PFSK-1 (cell line): ENCODE measurements at regions not wholly inside any gene's neighbourhood (a gene's known extent, or its start where the extent isn't known, plus 50 kb on each side); places are given as distances from the start of the nearest gene placed in this dataset.

Experiments
- FOXP2 ChIP-seq: optimal IDR thresholded peaks from 2 replicates; pipeline ENCODE3; 2011; ENCODE audit warnings: borderline replicate concordance, control low read depth, inconsistent platforms; ENCODE audit not compliant: insufficient read depth; ENCODE audit errors: extremely low read length, extremely low read depth
- POLR2AphosphoS5 ChIP-seq: IDR thresholded peaks from 2 replicates; pipeline ENCODE4 v1.6.1; 2012; ENCODE audit warnings: low read depth, mild to moderate bottlenecking, control low read depth, low read length, moderate library complexity
- SIN3A ChIP-seq: IDR thresholded peaks from 2 replicates; pipeline ENCODE4 v1.6.1; 2012; ENCODE audit warnings: mild to moderate bottlenecking, low read length, moderate library complexity, borderline replicate concordance; ENCODE audit not compliant: insufficient read depth
- TAF1 ChIP-seq: IDR thresholded peaks from 2 replicates; pipeline ENCODE4 v1.6.1; 2012; ENCODE audit warnings: low read length, control low read depth, borderline replicate concordance; ENCODE audit not compliant: insufficient read depth
- TF ChIP-seq, protein P1 (sequence below), 2 experiments: IDR thresholded peaks; 2 replicates each; pipeline versions ENCODE4 v1.6.1 to v1.8.0; 2011 to 2012; ENCODE audit warnings: low read depth in 2 of 2, low read length in 2 of 2, control low read depth in 1 of 2, inconsistent platforms in 1 of 2, mild to moderate bottlenecking in 1 of 2, moderate library complexity in 1 of 2; ENCODE audit not compliant: insufficient read depth in 1 of 2

DNA sequence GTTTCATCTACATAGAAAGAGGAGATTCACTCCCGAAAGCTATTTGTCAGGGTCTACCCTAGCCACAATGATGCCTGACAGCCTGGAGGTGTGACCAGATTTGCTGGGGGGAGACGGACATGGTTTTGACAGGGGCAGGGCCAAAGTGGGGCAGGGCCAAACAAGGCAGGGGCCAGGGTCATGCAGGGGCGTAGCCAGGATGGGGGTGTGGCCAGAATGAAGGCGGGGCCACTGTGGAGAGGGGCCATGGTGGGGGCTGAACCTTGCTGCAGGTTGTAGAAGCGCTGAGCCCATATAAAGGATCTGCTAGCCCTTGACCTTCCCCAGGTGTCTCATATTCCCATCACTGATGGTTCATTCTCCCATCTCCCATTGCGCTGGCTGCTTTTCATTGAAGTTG is 184.1 kb upstream of the SULF2 start:
- TF ChIP-seq SIN3A (no peak), FOXP2 (no peak), POLR2AphosphoS5 (no peak), TAF1 (no peak)
- TF ChIP-seq, protein P1, sequence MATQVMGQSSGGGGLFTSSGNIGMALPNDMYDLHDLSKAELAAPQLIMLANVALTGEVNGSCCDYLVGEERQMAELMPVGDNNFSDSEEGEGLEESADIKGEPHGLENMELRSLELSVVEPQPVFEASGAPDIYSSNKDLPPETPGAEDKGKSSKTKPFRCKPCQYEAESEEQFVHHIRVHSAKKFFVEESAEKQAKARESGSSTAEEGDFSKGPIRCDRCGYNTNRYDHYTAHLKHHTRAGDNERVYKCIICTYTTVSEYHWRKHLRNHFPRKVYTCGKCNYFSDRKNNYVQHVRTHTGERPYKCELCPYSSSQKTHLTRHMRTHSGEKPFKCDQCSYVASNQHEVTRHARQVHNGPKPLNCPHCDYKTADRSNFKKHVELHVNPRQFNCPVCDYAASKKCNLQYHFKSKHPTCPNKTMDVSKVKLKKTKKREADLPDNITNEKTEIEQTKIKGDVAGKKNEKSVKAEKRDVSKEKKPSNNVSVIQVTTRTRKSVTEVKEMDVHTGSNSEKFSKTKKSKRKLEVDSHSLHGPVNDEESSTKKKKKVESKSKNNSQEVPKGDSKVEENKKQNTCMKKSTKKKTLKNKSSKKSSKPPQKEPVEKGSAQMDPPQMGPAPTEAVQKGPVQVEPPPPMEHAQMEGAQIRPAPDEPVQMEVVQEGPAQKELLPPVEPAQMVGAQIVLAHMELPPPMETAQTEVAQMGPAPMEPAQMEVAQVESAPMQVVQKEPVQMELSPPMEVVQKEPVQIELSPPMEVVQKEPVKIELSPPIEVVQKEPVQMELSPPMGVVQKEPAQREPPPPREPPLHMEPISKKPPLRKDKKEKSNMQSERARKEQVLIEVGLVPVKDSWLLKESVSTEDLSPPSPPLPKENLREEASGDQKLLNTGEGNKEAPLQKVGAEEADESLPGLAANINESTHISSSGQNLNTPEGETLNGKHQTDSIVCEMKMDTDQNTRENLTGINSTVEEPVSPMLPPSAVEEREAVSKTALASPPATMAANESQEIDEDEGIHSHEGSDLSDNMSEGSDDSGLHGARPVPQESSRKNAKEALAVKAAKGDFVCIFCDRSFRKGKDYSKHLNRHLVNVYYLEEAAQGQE (IDR thresholded peaks at IDR 0.05; ENCODE audit: insufficient read depth in 1 of 2, low read depth in 2 of 2, low read length in 2 of 2), result no peak

DNA sequence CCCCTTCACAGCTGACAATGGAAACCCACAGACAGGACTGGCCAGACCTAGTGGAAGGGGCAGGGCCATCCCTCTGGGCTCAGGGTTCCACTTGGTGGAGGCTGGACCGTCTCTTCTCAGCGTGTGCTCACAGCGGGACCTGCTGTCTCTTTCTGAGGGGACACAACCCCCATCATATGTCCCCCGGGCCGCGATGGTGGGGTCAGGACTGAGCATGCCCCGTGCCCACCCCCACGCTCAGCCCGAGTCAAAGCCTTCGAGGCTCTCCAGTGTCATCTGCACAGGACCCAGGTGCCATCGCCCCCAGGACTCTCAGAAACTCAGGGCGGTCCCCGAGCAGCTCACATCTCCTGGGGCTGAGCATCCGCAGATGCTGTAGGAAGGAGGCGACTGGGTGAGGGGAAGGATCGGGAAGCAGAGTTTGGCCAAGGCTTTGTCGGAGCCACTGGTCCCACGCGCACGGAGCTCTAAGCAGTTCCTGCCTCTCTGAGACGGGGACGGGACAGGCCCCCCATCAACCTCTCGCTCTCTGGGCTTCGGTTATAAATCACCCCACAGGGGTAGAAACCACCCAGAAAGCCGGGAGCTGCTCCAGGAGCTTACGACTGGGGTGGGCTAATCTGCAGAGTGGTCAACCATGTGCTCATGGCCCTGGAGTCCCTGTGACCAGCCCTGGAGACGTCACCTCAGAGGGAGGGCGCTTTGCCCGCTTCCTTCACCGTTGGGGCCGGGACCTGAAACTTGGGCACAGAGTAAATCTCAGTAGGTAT is 183.4 kb upstream of the SULF2 start:
- TF ChIP-seq, protein P1 (IDR thresholded peaks at IDR 0.05; ENCODE audit: insufficient read depth in 1 of 2, low read depth in 2 of 2, low read length in 2 of 2), result no peak
- no peak for TF ChIP-seq TAF1

GRCh38 chr20:47964149-47964548 is 178.9 kb upstream of the SULF2 start:
- TF ChIP-seq FOXP2 (no peak), POLR2AphosphoS5 (no peak), TAF1 (no peak), SIN3A (no peak)
- TF ChIP-seq, protein P1 (IDR thresholded peaks at IDR 0.05; ENCODE audit: insufficient read depth in 1 of 2, low read depth in 2 of 2, low read length in 2 of 2), result no peak

DNA sequence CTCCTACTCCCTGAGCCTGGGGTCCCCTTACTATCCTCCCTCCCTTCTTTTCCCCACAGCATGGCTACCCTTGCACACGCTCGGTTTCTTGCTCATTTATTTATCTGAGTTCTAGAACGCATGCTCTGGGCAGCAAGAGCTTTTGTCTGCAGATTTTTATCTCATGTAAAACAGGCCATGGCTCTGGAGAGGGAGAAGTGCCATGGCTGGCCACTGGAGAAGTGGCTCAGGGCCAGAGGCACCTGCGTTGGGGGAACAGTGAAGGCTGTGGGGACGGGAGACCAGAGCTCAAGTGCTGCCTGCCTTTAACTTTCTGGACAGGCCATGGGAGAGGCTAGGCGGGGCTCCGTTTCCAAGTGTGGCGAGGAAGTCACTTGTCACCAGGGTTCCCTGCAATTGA is 177.7 kb upstream of the SULF2 start:
- TF ChIP-seq SIN3A, result no peak
- TF ChIP-seq, protein P1 (IDR thresholded peaks at IDR 0.05; ENCODE audit: insufficient read depth in 1 of 2, low read depth in 2 of 2, low read length in 2 of 2), result no peak
- TF ChIP-seq FOXP2, result no peak
- no peak for TF ChIP-seq POLR2AphosphoS5
- no peak for TF ChIP-seq TAF1
